AG10803 (cell line): ENCODE measurements at regions not wholly inside any gene's neighbourhood (a gene's known extent, or its start where the extent isn't known, plus 50 kb on each side); places are given as distances from the start of the nearest gene placed in this dataset.

Experiments
- DNase-seq: peaks from one replicate; pipeline ENCODE4 v3.0.0; 2010; ENCODE audit warnings: low read depth
- H3K4me3 ChIP-seq: 2 replicates; pipeline ENCODE4 v1.5.1; 2011; ENCODE audit warnings: mild to moderate bottlenecking, low read length, control low read depth
- CTCF ChIP-seq: conservative IDR thresholded peaks from 2 replicates; pipeline ENCODE4 v1.5.1; 2011; ENCODE audit warnings: mild to moderate bottlenecking, low read length, control low read depth, inconsistent platforms

GRCh38 chr2:16007167-16007934 lies 67.0 kb downstream of the MYCN start:
- no peak overlapping the region for H3K4me3 ChIP-seq
- no peak for TF ChIP-seq CTCF
- DNase-seq = no peak

- no peak overlapping the region for H3K4me3 ChIP-seq
- TF ChIP-seq CTCF = no peak
- no peak for DNase-seq
These were observed 66.3 kb downstream of the MYCN start for GRCh38 chr2:16006537-16007166.

- no peak overlapping the region for H3K4me3 ChIP-seq
- no peak for TF ChIP-seq CTCF
- DNase-seq = no peak
These were observed 65.6 kb downstream of the MYCN start for GRCh38 chr2:16005816-16006536.

- DNase-seq = no peak
- no peak for TF ChIP-seq CTCF
- H3K4me3 ChIP-seq = no peak overlapping the region
These were observed 65.0 kb downstream of the MYCN start for GRCh38 chr2:16005389-16005788.

- no peak for DNase-seq
- H3K4me3 ChIP-seq = no peak overlapping the region
- TF ChIP-seq CTCF = no peak
These were observed 63.5 kb downstream of the MYCN start for GRCh38 chr2:16003809-16004208.

GRCh38 chr2:16003152-16003551 lies 62.8 kb downstream of the MYCN start:
- no peak for DNase-seq
- H3K4me3 ChIP-seq = no peak overlapping the region
- no peak for TF ChIP-seq CTCF

GRCh38 chr2:16002575-16002974 lies 62.2 kb downstream of the MYCN start:
- TF ChIP-seq CTCF = no peak
- DNase-seq = no peak

More at GRCh38 chr2:16002575-16002974, 62.2 kb downstream of the MYCN start:
- no peak overlapping the region for H3K4me3 ChIP-seq
